ENCODE measurements at regions not wholly inside any gene's neighbourhood (a gene's known extent, or its start where the extent isn't known, plus 50 kb on each side); places are given as distances from the start of the nearest gene placed in this dataset.

DNA sequence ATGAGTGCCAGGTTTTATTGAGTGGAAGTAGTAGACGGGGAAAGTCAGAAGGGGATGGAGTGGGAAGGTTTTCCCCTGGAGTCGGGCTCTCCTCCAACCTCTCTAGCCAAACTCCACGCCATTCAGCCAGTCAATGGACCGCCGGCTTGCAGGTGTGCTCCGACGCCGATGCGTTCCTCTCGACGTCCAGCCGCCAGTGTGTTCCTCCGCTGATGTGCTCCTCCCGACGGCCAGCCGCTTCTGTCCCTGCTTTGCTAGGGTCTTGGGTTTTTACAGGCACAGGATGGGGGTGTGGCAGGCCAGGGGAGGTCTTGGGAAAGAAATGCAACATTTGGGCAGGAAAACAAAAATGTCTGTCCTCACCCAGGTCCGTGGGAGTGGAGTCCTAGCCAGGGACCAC is 94.3 kb upstream of the TEX51 start:
- Histone ChIP-seq H3K4me3 (ENCODE audit: low read length) (no peak overlapping the region), H3K4me1 (ENCODE audit: control insufficient read depth, insufficient read depth, low read length) (no peaks in the 10 kb centered on the region), H3K27ac (ENCODE audit: low read length) (no peak overlapping the region), H3K9me3 (ENCODE audit: control insufficient read depth, low read length) (no peaks in the 10 kb centered on the region), H3K27me3 (ENCODE audit: control insufficient read depth, insufficient read depth) (no peaks in the 10 kb centered on the region)
- intact Hi-C loops (cut with DNase I), result no loop called here
- 88% methylated on average over 17 of the region's 17 CpGs for WGBS
- DNase-seq, result no peak
- ATAC-seq, result no peak

DNA sequence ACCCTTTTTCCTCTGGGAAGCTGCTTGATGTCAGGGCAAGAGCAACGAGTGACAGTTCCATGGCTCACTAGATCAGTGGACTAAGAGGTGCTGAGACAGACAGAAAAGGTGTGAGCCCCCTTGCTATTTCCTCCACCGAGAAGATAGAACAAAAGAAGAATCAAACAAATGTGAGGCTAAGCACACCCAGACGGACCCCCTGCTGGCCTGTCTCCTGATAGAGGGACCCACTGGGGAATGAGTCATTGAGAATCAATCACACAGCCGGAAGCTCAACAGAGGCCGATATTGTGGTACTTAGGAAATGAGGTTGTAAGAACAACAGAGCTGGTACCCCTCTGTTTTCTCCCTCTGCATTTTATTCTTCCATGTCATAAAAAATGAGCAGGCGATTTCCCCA is 89.8 kb upstream of the TEX51 start:
- Histone ChIP-seq H3K4me3 (ENCODE audit: low read length) (no peak overlapping the region), H3K9me3 (ENCODE audit: control insufficient read depth, low read length) (no peaks in the 10 kb centered on the region), H3K4me1 (ENCODE audit: control insufficient read depth, insufficient read depth, low read length) (no peaks in the 10 kb centered on the region), H3K27ac (ENCODE audit: low read length) (no peak overlapping the region), H3K27me3 (ENCODE audit: control insufficient read depth, insufficient read depth) (no peaks in the 10 kb centered on the region)
- WGBS, result 17% methylated on average over 6 of the region's 6 CpGs
- intact Hi-C loops (cut with DNase I), result no loop called here
- ATAC-seq (no peak), DNase-seq (no peak)

DNA sequence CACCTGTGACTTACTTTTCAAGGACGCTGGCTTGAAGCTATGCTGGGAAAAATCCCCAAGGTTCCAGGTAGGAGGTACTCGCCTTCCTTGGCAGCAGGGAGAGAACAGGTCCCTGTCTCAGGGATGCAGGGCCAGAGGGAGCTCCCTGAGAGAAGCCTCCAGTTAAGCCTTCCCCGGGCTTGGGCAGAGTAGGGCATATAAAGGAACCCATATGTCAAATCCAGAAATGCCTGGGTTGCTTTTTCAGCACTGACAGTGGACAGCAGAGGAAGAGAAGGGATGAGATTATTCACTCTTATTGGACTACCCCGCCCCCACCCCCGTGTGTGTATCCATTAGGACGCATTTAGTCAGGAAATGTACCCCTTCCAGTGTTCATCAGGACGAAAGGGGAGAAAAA is 89.3 kb upstream of the TEX51 start:
- H3K4me1 ChIP-seq (ENCODE audit: control insufficient read depth, insufficient read depth, low read length), result no peaks in the 10 kb centered on the region
- H3K9me3 ChIP-seq (ENCODE audit: control insufficient read depth, low read length), result no peaks in the 10 kb centered on the region
- H3K27me3 ChIP-seq (ENCODE audit: control insufficient read depth, insufficient read depth), result no peaks in the 10 kb centered on the region
- DNase-seq, result no peak
- intact Hi-C loops (cut with DNase I), result no loop called here
- no peak overlapping the region for H3K27ac ChIP-seq (ENCODE audit: low read length)
- H3K4me3 ChIP-seq (ENCODE audit: low read length), result no peak overlapping the region
- no peak for ATAC-seq
- WGBS, result 44% methylated on average over 7 of the region's 7 CpGs

DNA sequence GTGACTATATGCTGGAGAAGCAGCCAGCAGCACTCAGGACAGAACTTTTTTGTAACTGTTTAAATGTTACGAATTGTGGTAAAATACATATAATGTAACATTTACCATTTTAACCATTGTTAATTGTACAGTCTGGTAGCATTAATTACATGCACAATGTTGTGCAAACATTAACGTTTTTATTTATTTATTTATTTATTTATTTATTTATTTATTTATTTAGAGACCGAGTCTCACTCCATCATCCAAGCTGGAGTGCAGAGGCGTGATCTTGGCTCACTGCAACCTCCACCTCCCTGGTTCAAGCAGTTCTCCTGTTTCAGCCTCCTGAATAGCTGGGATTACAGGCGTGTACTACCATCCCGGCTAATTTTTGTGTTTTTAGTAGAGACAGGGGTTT is 88.7 kb upstream of the TEX51 start:
- DNase-seq (no peak), ATAC-seq (no peak)
- WGBS, result 81% methylated on average over 6 of the region's 6 CpGs
- H3K4me3 ChIP-seq (ENCODE audit: low read length), result no peak overlapping the region
- no peaks in the 10 kb centered on the region for H3K9me3 ChIP-seq (ENCODE audit: control insufficient read depth, low read length)
- intact Hi-C loops (cut with DNase I), result no loop called here
- no peaks in the 10 kb centered on the region for H3K27me3 ChIP-seq (ENCODE audit: control insufficient read depth, insufficient read depth)
- no peaks in the 10 kb centered on the region for H3K4me1 ChIP-seq (ENCODE audit: control insufficient read depth, insufficient read depth, low read length)
- H3K27ac ChIP-seq (ENCODE audit: low read length), result no peak overlapping the region

DNA sequence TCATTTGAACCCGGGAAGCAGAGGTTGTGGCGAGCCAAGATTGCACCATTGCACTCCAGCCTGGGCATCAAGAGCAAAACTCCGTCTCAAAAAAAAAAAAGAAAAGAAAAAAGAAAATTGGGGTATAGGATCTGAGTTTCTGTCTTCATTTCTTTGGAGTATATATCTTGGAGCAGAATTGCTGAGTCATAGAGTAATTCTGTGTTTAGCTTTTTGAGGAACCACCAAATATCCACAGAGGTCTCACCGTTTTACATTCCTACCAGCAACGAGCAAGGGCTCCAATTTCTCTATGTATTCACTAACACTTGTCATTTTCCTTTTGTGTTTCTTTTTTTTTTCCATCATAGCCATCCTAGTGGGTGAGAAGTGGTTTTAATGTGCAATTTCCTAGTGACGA is 87.6 kb upstream of the TEX51 start:
- Histone ChIP-seq H3K27ac (ENCODE audit: low read length) (no peak overlapping the region), H3K9me3 (ENCODE audit: control insufficient read depth, low read length) (no peaks in the 10 kb centered on the region), H3K4me1 (ENCODE audit: control insufficient read depth, insufficient read depth, low read length) (no peaks in the 10 kb centered on the region), H3K4me3 (ENCODE audit: low read length) (no peak overlapping the region), H3K27me3 (ENCODE audit: control insufficient read depth, insufficient read depth) (no peaks in the 10 kb centered on the region)
- DNase-seq (no peak), ATAC-seq (no peak)
- intact Hi-C loops (cut with DNase I), result no loop called here
- 80% methylated on average over 6 of the region's 6 CpGs for WGBS

DNA sequence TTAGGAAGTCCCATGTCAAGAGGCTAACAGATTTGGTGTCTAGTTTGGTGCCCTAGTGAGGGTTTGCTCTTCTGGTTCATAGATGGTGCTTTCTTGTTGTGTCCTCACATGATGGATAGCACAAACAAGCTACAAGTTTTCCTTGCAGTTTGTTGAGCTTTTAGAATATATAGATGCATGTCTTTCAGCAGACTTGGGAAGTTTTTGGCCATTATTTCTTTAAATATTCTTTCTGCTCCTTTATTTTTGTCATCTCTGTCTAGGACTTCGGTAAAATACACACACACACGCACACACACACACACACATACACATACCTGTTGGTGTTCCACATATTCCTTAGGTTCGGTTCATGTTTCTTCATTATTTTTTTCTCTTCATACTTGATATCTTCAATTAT is 81.5 kb upstream of the TEX51 start:
- Histone ChIP-seq H3K9me3 (ENCODE audit: control insufficient read depth, low read length) (no peaks in the 10 kb centered on the region), H3K4me3 (ENCODE audit: low read length) (no peak overlapping the region), H3K4me1 (ENCODE audit: control insufficient read depth, insufficient read depth, low read length) (no peaks in the 10 kb centered on the region), H3K27ac (ENCODE audit: low read length) (no peak overlapping the region), H3K27me3 (ENCODE audit: control insufficient read depth, insufficient read depth) (no peaks in the 10 kb centered on the region)
- ATAC-seq, result no peak
- intact Hi-C loops (cut with DNase I), result no loop called here
- DNase-seq, result no peak
- WGBS, result 82% methylated on average over 3 of the region's 3 CpGs

DNA sequence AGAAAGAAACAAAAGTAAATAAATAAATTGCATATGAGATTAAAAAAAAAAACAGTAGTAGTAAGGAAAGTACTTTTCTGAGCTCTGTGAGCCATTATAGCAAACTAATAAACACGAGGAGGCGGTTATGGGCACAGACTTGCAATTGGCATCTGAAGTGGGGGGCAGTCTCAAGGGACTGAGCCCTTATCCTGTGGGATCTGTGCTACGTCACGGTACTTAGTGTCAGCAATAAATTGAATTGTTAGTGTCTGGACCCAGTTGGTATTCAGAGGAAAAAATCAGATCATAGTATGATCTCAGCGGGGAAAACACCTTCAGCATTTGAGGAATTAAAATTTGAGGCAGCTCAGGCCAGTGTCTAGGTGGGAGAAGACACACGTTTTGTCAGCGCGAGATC is 76.6 kb upstream of the TEX51 start:
- no peak overlapping the region for H3K27ac ChIP-seq (ENCODE audit: low read length)
- no peak overlapping the region for H3K4me3 ChIP-seq (ENCODE audit: low read length)
- no peaks in the 10 kb centered on the region for H3K9me3 ChIP-seq (ENCODE audit: control insufficient read depth, low read length)
- DNase-seq (no peak), ATAC-seq (no peak)
- intact Hi-C loops (cut with DNase I), result no loop called here
- H3K4me1 ChIP-seq (ENCODE audit: control insufficient read depth, insufficient read depth, low read length), result no peaks in the 10 kb centered on the region
- H3K27me3 ChIP-seq (ENCODE audit: control insufficient read depth, insufficient read depth), result no peaks in the 10 kb centered on the region
- WGBS, result 85% methylated on average over 8 of the region's 8 CpGs

DNA sequence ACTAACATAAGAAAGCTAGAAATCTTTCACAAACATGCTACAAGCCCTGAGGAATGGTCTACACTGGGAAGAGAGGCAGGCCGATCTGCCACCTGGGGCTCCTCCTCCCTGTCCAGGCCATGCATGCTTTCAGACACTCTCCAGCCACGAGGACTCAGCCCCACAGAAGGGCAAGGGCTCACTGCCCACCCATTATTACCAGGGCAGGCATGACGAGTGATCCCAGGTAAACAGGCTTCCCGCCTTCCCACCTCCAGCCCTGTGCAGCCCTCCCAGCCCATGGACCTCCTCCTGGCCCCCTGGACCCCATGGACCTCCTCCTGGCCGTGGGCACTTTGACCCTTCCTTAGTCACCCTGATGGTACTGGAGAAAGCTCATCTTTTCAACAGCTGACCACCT is 75.8 kb upstream of the TEX51 start:
- ATAC-seq, result no peak
- no peaks in the 10 kb centered on the region for H3K27me3 ChIP-seq (ENCODE audit: control insufficient read depth, insufficient read depth)
- no peak overlapping the region for H3K4me3 ChIP-seq (ENCODE audit: low read length)
- no peaks in the 10 kb centered on the region for H3K9me3 ChIP-seq (ENCODE audit: control insufficient read depth, low read length)
- no peak overlapping the region for H3K27ac ChIP-seq (ENCODE audit: low read length)
- WGBS, result 79% methylated on average over 5 of the region's 5 CpGs
- no peaks in the 10 kb centered on the region for H3K4me1 ChIP-seq (ENCODE audit: control insufficient read depth, insufficient read depth, low read length)
- DNase-seq, result no peak
- intact Hi-C loops (cut with DNase I), result no loop called here

DNA sequence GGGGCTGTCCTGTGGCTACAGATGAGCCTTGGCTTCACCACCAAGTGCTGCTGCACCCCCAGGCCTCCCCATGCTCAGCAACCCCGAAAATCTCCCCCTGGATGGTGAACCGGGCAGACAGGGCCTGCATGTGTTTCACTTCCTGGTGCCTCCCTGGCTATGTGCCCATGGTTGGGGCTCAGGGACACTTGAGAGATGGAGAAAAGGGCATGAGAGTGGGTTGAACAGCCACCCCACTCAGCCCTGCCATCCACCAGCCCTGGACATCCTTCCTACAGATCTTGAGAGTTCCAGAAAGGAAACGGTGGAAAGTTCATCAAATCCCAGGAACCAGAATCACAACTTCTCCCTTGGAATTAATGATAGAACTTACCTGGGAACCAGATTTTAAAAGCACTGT is 74.7 kb upstream of the TEX51 start:
- no peak for ATAC-seq
- intact Hi-C loops (cut with DNase I), result no loop called here
- WGBS, result 77% methylated on average over 3 of the region's 3 CpGs

DNA sequence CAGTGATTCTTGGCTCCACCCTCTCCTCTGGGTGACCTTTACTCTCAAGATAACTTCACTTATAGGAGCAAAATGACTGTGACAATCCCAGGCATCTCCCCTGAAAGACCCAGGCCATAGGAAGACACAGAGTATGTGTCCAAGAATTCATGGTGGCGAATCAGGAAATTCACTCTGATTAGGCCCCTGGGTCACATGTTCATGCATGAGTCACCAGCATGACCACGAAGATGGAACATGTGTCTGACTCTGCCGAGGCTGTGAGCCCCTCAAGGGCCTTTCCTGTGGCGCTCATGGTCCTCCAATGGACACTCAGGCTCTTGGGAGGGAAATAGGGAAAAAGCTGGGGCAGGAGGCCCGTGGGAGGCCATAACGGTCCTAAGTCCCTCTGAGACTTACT is 74.0 kb upstream of the TEX51 start:
- no peak for ATAC-seq

More for the DNA sequence above, 74.7 kb upstream of the TEX51 start:
- Histone ChIP-seq H3K4me3 (ENCODE audit: low read length) (no peak overlapping the region), H3K4me1 (ENCODE audit: control insufficient read depth, insufficient read depth, low read length) (no peaks in the 10 kb centered on the region), H3K9me3 (ENCODE audit: control insufficient read depth, low read length) (no peaks in the 10 kb centered on the region), H3K27me3 (ENCODE audit: control insufficient read depth, insufficient read depth) (no peaks in the 10 kb centered on the region), H3K27ac (ENCODE audit: low read length) (no peak overlapping the region)
- DNase-seq, result no peak

DNA sequence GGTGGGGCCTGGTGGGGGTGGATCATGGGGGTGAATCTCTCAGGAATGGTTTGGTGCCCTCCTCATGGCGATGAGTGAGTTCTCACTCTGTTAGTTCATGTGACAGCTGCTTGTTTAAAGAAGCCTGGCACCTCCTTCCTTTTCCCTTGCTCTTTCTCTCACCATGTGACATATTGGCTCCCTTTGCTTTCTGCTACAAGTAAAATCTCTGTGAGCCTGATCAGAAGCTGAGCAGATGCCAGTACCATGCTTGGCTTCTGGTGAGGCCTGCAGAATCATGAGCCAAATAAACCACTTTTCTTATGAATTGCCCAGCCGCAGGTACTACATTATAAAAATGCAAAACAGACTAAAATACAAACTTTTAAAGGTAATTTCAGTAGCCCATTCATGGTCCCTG is 73.4 kb upstream of the TEX51 start:
- Histone ChIP-seq H3K27ac (ENCODE audit: low read length) (no peak overlapping the region), H3K4me3 (ENCODE audit: low read length) (no peak overlapping the region), H3K4me1 (ENCODE audit: control insufficient read depth, insufficient read depth, low read length) (no peaks in the 10 kb centered on the region), H3K27me3 (ENCODE audit: control insufficient read depth, insufficient read depth) (no peaks in the 10 kb centered on the region), H3K9me3 (ENCODE audit: control insufficient read depth, low read length) (no peaks in the 10 kb centered on the region)
- no peak for ATAC-seq
- no peak for DNase-seq
- 86% methylated on average over 2 of the region's 2 CpGs for WGBS
- intact Hi-C loops (cut with DNase I), result no loop called here

More for the DNA sequence above, 74.0 kb upstream of the TEX51 start:
- intact Hi-C loops (cut with DNase I), result no loop called here
- Histone ChIP-seq H3K27me3 (ENCODE audit: control insufficient read depth, insufficient read depth) (no peaks in the 10 kb centered on the region), H3K27ac (ENCODE audit: low read length) (no peak overlapping the region), H3K9me3 (ENCODE audit: control insufficient read depth, low read length) (no peaks in the 10 kb centered on the region), H3K4me3 (ENCODE audit: low read length) (no peak overlapping the region), H3K4me1 (ENCODE audit: control insufficient read depth, insufficient read depth, low read length) (no peaks in the 10 kb centered on the region)
- 74% methylated on average over 6 of the region's 6 CpGs for WGBS
- no peak for DNase-seq

DNA sequence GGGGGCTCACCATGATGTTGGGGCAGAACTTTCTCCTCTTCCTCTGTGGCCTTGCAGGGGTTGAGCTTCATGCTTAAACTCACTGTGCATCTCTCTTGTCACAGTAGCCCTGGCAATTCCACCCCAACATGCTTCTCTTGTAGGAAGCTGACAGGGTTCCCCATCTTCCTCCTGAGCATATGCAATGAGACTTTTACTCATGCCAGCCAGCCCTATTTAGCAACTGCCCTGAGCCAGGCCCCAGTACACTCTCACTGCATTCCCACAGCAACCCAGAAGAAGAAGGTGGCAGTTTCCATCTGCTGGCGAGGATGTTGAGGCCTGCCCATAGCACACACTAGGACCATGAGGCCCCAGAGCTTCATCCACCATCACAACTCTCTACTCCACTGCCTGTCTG is 72.2 kb upstream of the TEX51 start:
- Histone ChIP-seq H3K4me3 (ENCODE audit: low read length) (no peak overlapping the region), H3K4me1 (ENCODE audit: control insufficient read depth, insufficient read depth, low read length) (no peaks in the 10 kb centered on the region), H3K27ac (ENCODE audit: low read length) (no peak overlapping the region), H3K27me3 (ENCODE audit: control insufficient read depth, insufficient read depth) (no peaks in the 10 kb centered on the region), H3K9me3 (ENCODE audit: control insufficient read depth, low read length) (no peaks in the 10 kb centered on the region)
- ATAC-seq, result no peak
- intact Hi-C loops (cut with DNase I), result no loop called here
- WGBS, result 86% methylated on average over 1 of the region's 1 CpG
- no peak for DNase-seq

Measured in right cardiac atrium (tissue), 5 donors.